ENCODE measurements at regions not wholly inside any gene's neighbourhood (a gene's known extent, or its start where the extent isn't known, plus 50 kb on each side); places are given as distances from the start of the nearest gene placed in this dataset.
"Not testable (repeated sequence)": the region's sequence is repeated elsewhere in the genome, so short reads cannot be mapped to it uniquely, and the experiment has no call there.

DNA sequence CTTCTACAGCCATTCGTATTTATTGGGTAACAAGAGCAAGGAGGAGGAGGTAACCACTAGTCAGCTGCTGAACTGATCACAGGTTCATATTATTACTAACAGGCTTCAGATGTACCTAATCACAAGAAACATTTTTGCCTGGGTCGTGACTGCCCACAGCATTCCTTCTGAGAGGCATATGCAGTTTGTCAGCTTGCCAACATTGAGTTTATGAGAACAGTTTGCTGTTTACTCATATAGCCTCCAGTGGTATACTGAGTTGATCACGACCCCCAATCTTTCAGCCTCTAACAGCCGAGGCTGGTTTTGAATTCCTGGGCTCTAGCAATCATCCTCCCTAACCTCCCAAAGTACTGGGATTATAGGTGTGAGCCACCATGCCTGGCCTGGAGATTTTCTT lies 693.6 kb downstream of the TLE1 start:
- DNase-seq, result no peak

GRCh38 chr9:80994892-80995291 lies 694.5 kb downstream of the TLE1 start:
- no peak for DNase-seq

DNA sequence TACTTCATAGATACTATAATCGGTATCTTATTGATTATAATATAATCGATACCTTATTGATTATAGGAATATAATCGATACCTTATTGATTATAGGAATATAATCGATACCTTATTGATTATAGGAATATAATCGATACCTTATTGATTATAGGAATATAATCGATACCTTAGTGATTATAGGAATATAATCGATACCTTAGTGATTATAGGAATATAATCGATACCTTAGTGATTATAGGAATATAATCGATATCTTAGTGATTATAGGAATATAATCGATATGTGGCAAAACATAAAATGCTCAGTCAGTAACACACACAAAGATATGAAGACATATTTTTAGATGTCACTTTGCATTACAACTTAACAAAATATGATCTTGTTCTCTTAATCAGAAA lies 703.8 kb downstream of the TLE1 start:
- DNase-seq, result not testable (repeated sequence)

- DNase-seq, result no peak
Measured at GRCh38 chr9:80976403-80976802, 712.9 kb downstream of the TLE1 start.

DNA sequence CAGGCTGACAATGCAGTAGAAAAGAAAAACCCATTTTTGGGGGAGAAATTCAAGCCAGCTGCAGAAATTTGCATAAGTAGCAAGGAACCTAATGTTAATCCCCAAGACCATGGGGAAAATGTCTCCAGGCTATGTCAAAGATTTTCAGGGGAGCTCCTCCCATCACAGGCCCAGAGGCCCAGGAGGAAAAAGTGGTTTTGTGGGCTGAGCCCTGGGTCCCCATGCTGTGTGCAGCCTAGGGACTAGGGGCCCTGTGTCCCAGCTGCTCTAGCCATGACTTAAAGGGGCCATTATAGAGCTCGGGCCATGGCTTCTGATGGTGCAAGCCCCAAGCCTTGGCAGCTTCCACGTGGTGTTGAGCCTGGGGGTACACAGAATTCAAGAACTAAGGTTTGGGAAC lies 719.0 kb downstream of the TLE1 start:
- DNase-seq, result not testable (repeated sequence)

GRCh38 chr9:80968611-80969010 lies 720.7 kb downstream of the TLE1 start:
- DNase-seq, result no peak

- no peak for DNase-seq
Measured at GRCh38 chr9:80964914-80965313, 724.4 kb downstream of the TLE1 start.

DNA sequence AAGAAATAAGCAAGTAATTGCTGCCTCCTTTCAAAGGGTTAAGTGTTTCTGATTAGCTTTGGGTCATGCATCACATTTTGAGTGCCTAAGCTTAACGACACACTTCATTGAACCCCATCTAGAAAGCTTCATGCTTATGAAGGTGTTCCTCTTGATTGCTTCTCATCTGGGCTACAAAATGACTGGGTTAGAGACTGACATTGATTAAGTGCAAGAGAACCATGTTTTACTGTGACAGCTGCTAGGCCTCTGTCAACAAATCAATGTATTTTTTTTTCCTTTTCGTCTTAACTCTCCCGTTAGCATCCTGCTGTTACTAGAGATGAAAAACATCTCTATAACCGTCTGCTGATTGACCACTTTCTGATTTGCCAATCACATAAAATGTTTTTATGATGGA lies 725.0 kb downstream of the TLE1 start:
- no peak for DNase-seq

- DNase-seq, result no peak
Measured at GRCh38 chr9:80957801-80958200, 731.5 kb downstream of the TLE1 start.

GRCh38 chr9:80954521-80954920 lies 734.8 kb downstream of the TLE1 start:
- no peak for DNase-seq

- no peak for DNase-seq
Measured at GRCh38 chr9:80952363-80952922, 736.9 kb downstream of the TLE1 start.

GRCh38 chr9:80951675-80952074 lies 737.7 kb downstream of the TLE1 start:
- DNase-seq, result no peak

GRCh38 chr9:80948876-80949275 lies 740.5 kb downstream of the TLE1 start:
- no peak for DNase-seq

- DNase-seq, result no peak
Measured at GRCh38 chr9:80948066-80948465, 741.3 kb downstream of the TLE1 start.

DNA sequence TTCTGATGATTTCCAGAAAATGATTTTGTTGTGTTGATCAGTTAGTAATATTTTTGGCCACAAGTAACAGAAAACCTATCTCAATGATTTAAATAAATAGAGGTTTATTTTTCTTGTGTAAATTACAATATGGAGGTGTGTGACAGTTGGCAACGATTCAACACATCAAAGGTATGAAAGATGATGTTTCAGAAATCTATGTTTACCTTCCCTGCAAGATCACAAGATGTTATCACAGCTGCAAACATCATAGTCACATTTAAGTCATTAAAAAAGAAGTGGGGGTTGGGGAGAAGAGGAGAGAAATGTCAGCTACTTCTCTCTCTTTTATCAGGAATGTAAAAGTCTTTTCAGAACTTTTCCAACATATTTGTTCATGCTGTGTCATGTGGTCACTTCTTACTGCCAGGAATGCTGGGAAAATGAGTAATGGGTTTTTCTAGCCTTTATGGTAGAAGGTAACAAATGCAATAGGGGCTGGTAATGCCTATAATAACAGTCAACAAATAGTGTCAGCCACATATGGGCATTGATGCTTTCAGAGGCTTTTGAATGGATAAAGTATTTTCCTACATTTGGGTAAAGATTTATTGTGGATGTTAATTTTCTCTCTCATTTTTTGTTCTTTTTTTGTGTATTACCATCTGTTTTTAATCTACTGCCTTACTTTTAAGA lies 742.7 kb downstream of the TLE1 start:
- DNase-seq, result no peak

GRCh38 chr9:80945436-80945835 lies 743.9 kb downstream of the TLE1 start:
- DNase-seq, result no peak

GRCh38 chr9:80937645-80938044 lies 751.7 kb downstream of the TLE1 start:
- no peak for DNase-seq

- DNase-seq, result no peak
Measured at GRCh38 chr9:80934095-80934494, 755.3 kb downstream of the TLE1 start.

GRCh38 chr9:80932947-80933780 lies 756.2 kb downstream of the TLE1 start:
- DNase-seq, result no peak

- DNase-seq, result no peak
Measured at GRCh38 chr9:80932181-80932580, 757.2 kb downstream of the TLE1 start.

GRCh38 chr9:80931163-80931562 lies 758.2 kb downstream of the TLE1 start:
- DNase-seq, result no peak

GRCh38 chr9:80928697-80929096 lies 760.6 kb downstream of the TLE1 start:
- no peak for DNase-seq

- DNase-seq, result no peak
Measured at GRCh38 chr9:80926611-80927010, 762.7 kb downstream of the TLE1 start.

All from left kidney (tissue), 1 donor.